GM18520 (cell line): ENCODE measurements at regions not wholly inside any gene's neighbourhood (a gene's known extent, or its start where the extent isn't known, plus 50 kb on each side); places are given as distances from the start of the nearest gene placed in this dataset.
"Not testable (repeated sequence)": the region's sequence is repeated elsewhere in the genome, so short reads cannot be mapped to it uniquely, and the experiment has no call there.

Experiments used
- ATAC-seq: cut with Tn5 transposase; IDR thresholded peaks from one replicate; pipeline ENCODE4 v1.9.1; 2021; ENCODE audit not compliant: unreplicated experiment

DNA sequence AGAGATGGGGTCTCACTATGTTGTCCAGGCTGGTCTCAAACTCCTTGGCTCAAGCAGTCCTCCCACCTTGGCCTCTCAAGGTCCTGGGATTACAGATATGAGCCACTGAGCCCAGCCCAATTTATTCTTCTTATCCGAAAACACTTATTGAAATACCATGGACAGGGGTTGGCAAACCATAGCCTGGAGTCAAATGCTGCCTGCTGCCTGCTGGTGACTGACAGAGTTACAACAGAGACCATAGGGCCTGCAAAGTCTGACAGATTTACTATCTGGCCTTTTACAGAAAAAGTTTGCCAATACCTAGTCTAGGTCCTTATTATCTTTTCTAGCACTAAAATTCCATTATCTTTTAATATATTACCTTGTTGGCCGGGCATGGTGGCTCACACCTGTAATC, 87.1 kb upstream of the ZNF281 start:
- ATAC-seq, result no peak

DNA sequence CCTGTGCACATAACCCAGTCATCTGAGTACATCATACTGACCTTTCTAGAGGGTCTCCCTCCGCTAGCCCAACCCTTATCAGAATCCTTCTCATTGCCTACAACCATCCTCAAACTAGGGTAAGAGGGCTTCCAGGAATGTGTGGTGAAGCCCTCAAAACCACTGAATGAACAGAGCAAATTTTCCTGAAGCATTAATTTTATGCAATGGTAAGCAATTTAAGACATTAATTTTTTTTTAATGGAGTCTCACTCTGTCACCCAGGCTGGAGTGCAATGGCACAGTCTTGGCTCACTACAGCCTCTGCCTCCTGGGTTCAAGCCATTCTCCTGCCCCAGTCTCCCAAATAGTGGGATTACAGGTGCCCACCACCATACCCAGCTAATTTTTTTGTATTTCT, 86.1 kb upstream of the ZNF281 start:
- no peak for ATAC-seq

GRCh38 chr1:200493344-200493743, 83.5 kb upstream of the ZNF281 start:
- ATAC-seq, result no peak

GRCh38 chr1:200491103-200491502, 81.3 kb upstream of the ZNF281 start:
- ATAC-seq, result no peak

- ATAC-seq, result no peak
Measured at GRCh38 chr1:200490183-200490582, 80.3 kb upstream of the ZNF281 start.

DNA sequence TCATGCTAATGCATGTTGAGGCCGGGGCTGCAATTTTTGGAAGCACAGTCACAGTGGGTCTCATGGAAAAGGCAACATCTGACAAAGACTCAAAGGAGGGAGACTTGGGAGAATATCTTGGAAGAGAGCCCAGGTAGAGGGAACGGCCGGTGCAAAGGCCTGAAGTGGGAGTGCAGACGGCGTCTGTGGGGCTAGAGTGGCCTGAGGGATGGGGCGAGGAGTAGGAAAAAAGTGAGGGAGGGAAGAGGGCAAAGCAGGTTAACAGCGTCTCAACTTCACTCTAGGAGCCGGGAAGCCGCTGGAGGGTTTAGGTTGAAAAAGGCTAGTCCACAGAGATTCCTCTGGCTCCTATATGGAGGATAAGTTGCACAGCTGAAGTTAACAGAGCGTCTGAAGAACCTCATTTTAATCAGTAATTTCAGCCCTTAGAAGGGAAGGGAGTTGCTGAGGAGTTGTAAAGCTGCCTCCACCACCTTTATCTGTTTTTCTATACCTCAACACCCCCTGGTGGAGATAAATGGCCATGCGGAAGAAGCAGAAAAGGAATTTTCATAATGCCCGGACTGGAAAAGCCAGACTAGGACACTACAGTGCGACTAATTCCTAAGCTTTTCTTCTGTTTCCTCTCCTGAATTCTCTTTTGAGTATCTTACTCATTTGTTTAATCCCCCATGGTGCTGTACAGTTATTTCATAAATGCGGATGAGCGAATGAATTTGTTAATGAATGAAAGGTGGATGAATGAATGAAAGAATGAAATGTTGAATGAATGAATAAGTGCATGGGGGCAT, 78.7 kb upstream of the ZNF281 start:
- ATAC-seq, result peak; percentile 49

DNA sequence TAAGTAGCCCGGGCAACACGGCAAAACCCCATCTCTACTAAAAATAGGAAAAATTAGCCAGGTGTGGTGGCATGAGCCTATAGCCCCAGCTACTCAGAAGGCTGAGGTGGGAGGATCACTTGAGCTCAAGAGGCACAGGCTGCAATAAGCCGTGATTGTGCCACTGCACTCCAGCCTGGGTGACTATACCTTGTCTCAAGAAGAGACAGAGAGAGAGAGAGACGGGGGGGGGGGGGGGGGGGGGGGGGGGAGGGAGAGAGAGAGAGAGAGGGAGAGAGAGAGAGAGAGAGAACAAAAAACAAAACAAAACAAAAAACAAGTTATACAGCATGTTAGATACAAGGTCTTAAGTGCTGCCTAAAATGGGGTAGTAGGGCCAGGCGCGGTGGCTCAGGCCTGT, 77.8 kb upstream of the ZNF281 start:
- ATAC-seq, result no peak

GRCh38 chr1:200486634-200487033, 76.8 kb upstream of the ZNF281 start:
- ATAC-seq, result no peak

GRCh38 chr1:200484438-200484946, 74.7 kb upstream of the ZNF281 start:
- not testable (repeated sequence) for ATAC-seq

DNA sequence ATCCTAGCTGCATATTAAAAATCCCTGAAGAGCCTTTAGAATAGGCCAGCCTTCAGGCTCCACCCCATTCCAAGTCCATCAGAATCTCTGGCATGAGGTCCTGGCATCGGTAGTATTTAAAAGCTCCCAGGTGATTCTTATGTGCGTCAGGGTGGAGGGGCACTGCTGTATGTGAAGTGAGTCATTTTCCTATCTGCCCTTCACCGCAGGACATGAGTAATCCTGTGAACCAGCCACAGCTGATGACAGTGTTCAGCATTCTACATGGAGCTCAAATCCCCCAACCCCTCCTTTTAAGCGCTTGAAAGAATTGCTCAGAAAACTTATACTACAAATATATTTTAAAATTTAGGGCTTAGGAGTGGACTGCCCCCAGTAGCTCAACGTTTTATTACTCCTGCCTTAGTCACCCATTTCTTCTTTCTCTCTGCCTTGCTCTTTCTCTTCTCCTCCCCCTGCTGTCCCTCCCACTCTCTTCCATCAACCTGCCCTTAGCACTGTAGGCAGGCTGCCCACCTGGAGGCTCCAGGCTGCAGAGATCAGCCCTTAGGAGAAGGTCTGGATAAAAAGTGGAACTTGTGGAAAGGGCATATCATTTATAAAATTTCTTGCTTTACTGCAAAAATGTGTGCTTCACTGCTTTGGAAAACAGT, 73.8 kb upstream of the ZNF281 start:
- ATAC-seq, result peak; percentile 99

DNA sequence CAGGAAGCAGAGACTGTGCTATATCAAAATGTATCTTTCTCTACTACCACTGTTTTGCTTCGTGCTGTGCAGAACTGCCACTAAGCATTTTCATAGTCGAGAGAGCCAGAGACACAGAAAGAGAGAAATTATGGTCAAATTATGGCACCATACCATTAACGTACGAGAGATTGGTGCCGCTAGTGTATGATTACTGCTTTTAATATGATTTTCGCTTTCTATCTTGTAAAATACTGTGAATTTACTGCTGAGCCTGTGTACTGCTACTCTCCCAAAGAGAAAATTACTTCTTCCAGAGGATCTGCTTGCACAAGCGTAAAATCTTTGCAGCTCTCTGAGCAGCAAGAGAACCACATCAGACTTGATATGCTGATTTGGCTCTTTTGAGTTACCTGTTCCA, 71.1 kb upstream of the ZNF281 start:
- no peak for ATAC-seq

DNA sequence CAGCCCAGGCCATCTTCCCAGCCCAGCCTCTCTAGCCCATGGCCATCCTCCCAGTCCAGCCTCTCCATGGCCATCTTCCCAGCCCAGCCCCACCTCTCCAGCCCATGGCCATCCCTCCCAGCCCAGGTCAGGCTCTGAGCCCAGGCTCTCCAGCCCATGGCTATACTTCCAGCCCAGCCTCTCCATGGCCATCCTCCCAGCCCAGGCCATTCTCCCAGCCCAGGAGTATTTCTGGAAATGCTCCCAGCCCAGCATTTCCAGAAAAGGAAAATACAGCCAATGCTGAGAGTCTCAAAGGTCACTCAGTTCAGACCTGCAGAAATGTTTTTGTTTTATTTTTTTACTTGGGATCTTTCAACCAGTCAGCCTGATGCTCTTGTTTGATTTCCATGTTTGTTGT, 70.0 kb upstream of the ZNF281 start:
- ATAC-seq, result no peak

DNA sequence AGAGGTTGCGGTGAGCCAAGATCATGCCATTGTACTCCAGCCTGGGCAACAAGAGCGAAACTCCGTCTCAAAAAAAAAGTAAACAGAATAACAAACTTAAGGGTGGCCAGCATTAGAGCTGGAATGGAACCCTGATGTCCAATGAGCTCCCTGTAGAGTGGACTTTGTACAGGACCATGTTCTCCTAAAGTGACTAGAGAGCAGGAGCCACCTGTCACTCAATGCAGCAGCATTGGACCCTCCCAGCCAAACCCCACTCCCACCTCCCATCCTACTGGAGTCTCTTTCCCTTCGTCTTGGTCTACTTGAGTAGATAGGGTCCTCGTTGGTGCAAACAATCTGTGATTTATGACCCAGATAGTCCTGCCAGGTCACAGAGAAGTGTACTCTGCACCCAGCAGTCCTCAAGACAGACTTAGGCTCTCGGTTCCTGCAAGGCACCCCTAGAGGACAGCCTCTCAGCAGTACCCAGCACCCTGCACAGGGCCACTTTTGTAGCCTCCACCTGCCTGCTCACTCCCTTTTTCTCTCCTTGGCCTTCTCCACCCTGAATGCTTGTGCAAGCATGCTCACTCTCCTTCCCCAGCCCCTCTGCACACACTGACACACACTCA, 69.2 kb upstream of the ZNF281 start:
- no peak for ATAC-seq

DNA sequence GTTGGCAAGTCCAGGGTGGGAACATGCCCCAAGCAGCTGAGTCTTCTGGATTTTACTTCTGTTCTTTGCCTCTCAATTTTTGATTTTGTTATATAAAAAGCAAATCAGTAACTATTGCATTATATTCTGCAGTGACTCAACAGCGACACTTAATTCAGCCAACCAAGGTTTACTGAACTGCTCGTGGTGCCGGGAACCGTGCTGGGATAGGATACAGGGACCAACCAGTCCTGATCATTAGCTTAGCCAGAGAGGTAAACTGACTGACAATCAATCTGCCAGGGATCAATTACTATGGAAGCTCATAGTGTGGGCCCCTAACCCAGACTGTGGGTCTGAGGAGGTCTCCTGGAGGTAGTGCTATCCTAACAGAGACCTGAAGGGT, 68.4 kb upstream of the ZNF281 start:
- no peak for ATAC-seq

- ATAC-seq, result no peak
Measured at GRCh38 chr1:200474633-200475032, 64.8 kb upstream of the ZNF281 start.

GRCh38 chr1:200473698-200474371, 64.0 kb upstream of the ZNF281 start:
- ATAC-seq, result peak; percentile 81

DNA sequence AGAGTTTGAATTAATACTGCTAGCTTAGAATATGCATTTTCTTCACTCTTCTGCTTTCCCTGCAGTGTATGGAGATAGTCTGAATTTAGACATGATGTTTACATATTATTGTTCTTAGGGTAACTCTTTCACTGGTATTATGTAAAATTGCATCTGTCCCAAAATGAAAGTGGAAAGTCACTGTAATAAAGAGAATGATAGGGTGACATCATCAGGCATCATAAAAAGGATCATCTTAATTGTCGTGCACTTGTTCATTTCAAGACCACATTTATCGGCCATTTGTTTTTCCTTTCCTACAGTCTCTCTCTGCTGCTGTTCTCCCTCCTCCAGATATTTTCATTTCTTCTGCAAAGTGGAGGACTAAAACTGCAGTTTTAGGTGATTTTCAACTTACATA, 61.9 kb upstream of the ZNF281 start:
- no peak for ATAC-seq

- no peak for ATAC-seq
Measured at GRCh38 chr1:200468264-200469001, 58.6 kb upstream of the ZNF281 start.

GRCh38 chr1:200464784-200465400, 55.1 kb upstream of the ZNF281 start:
- ATAC-seq, result no peak
